Vagina (tissue), 2 donors: ENCODE measurements at regions not wholly inside any gene's neighbourhood (a gene's known extent, or its start where the extent isn't known, plus 50 kb on each side); places are given as distances from the start of the nearest gene placed in this dataset.

ENCODE experiments used
- CTCF ChIP-seq, 3 experiments: fragments of 450-650 bp in 2 of 3; fragments of 200-600 bp in 1 of 3; sonication (generic) in 1 of 3; IDR thresholded peaks; one replicate each; pipeline ENCODE4 v1.5.1; 2017 to 2019; ENCODE audit warnings: antibody characterized with exemption in 3 of 3, mild to moderate bottlenecking in 2 of 3, moderate library complexity in 2 of 3
- POLR2AphosphoS5 ChIP-seq, 2 donors: sonication (generic); formaldehyde crosslinking; IDR thresholded peaks; one replicate each; pipeline ENCODE4 v1.9.0; 2017; ENCODE audit warnings: antibody characterized with exemption in 2 of 2, mild to moderate bottlenecking in 2 of 2, low read depth in 1 of 2; ENCODE audit not compliant: insufficient read depth in 1 of 2

DNA sequence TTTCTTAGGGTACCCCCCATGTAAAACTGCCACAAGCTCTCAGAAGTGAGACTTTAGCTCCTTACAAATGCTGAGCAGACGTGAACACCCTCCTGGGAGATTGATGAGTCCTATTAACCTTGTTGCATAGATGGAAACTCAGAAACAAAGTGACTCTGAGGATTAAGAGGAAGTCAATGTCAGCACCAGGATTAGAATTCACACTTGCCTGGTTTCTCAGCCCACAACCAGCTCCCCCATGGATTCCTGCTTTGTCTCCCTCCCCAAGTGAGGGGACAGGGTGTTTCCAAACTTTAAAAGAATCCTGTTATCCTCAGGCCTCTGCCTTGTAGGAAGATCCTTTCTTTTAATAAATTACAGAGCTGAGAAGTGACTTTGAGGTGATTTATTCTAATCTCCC lies 324.4 kb downstream of the NDFIP2 start:
- TF ChIP-seq POLR2AphosphoS5 (IDR thresholded peaks at IDR 0.05; ENCODE audit: insufficient read depth in 1 of 2, low read depth in 1 of 2) (no peak), CTCF (IDR thresholded peaks at IDR 0.05) (no peak)
